DND-41 (cell line): ENCODE measurements at regions not wholly inside any gene's neighbourhood (a gene's known extent, or its start where the extent isn't known, plus 50 kb on each side); places are given as distances from the start of the nearest gene placed in this dataset.

ENCODE experiments used
- ATAC-seq: fragments of 200-7000 bp; cut with Tn5 transposase; 3 replicates; pipeline ENCODE4 v1.9.1; 2021; ENCODE audit warnings: low read depth; ENCODE audit not compliant: insufficient read depth
- DNase-seq: peaks from one replicate; pipeline ENCODE4 v3.0.0-alpha.2; 2020
- H2AFZ ChIP-seq: 2 replicates; pipeline ENCODE4 v1.6.0; 2012; ENCODE audit warnings: low read depth, low read length
- H3K27ac ChIP-seq: 2 replicates; pipeline ENCODE4 v1.5.1; 2012; ENCODE audit warnings: low read length, inconsistent platforms
- H3K27me3 ChIP-seq: fragments of 200-600 bp; sonication (generic); 2 replicates; pipeline ENCODE4 v1.6.0; 2012; ENCODE audit warnings: low read length, mild to moderate bottlenecking, inconsistent platforms; ENCODE audit not compliant: insufficient read depth, poor library complexity
- H3K36me3 ChIP-seq: 2 replicates; pipeline ENCODE4 v1.5.1; 2012; ENCODE audit warnings: low read length, inconsistent platforms; ENCODE audit not compliant: insufficient read depth
- H3K4me1 ChIP-seq: 2 replicates; pipeline ENCODE4 v1.5.1; 2012; ENCODE audit warnings: mild to moderate bottlenecking, low read length; ENCODE audit not compliant: insufficient read depth
- H3K4me2 ChIP-seq: 2 replicates; pipeline ENCODE4 v1.6.0; 2012; ENCODE audit warnings: mild to moderate bottlenecking, moderate library complexity, low read length, inconsistent platforms; ENCODE audit not compliant: insufficient read depth
- H3K4me3 ChIP-seq, 2 experiments: fragments of 200-600 bp in 1 of 2; shearing (Covaris generic) in 1 of 2; 2 replicates each; pipeline ENCODE4 v1.5.1; 2012 to 2016; ENCODE audit warnings: inconsistent platforms in 2 of 2, low read length in 2 of 2, mild to moderate bottlenecking in 2 of 2, low read depth in 1 of 2, moderate library complexity in 1 of 2
- H3K79me2 ChIP-seq: 2 replicates; pipeline ENCODE4 v1.6.0; 2012; ENCODE audit warnings: low read length, inconsistent platforms; ENCODE audit not compliant: insufficient read depth
- H3K9ac ChIP-seq: 2 replicates; pipeline ENCODE4 v1.6.0; 2012; ENCODE audit warnings: low read depth, mild to moderate bottlenecking, inconsistent platforms, low read length, moderate library complexity
- H3K9me3 ChIP-seq: 2 replicates; pipeline ENCODE4 v1.5.1; 2012; ENCODE audit warnings: low read length, moderate library complexity, mild to moderate bottlenecking, inconsistent platforms; ENCODE audit not compliant: insufficient read depth, severe bottlenecking
- H4K20me1 ChIP-seq: 2 replicates; pipeline ENCODE4 v1.6.0; 2012; ENCODE audit warnings: low read length; ENCODE audit not compliant: insufficient read depth
- CTCF ChIP-seq: IDR thresholded peaks from 2 replicates; pipeline ENCODE4 v1.5.1; 2012; ENCODE audit warnings: borderline replicate concordance, low read length, moderate library complexity, mild to moderate bottlenecking; ENCODE audit not compliant: poor library complexity, severe bottlenecking; ENCODE audit errors: extremely low read depth
- EZH2 ChIP-seq: IDR thresholded peaks from 3 replicates; pipeline ENCODE4 v1.6.1; 2012; ENCODE audit warnings: borderline replicate concordance, low read depth, mild to moderate bottlenecking, moderate library complexity, low read length, inconsistent platforms; ENCODE audit not compliant: severe bottlenecking

- DNase-seq (no peak), ATAC-seq (no peak)
- Histone ChIP-seq H3K4me1 (no peaks in the 10 kb centered on the region), H3K36me3 (no peaks in the 10 kb centered on the region), H2AFZ (no peak overlapping the region), H3K9ac (no peak overlapping the region), H3K27me3 (no peaks in the 10 kb centered on the region), H3K79me2 (no peaks in the 10 kb centered on the region), H3K9me3 (no peaks in the 10 kb centered on the region), H3K27ac (no peak overlapping the region), H3K4me2 (no peak overlapping the region), H3K4me3 (no peak overlapping the region), H4K20me1 (no peaks in the 10 kb centered on the region)
- TF ChIP-seq EZH2, result no peak
- TF ChIP-seq CTCF, result no peak
These were observed 59.1 kb upstream of the TMEM244 start for GRCh38 chr6:129920103-129920798.

DNA sequence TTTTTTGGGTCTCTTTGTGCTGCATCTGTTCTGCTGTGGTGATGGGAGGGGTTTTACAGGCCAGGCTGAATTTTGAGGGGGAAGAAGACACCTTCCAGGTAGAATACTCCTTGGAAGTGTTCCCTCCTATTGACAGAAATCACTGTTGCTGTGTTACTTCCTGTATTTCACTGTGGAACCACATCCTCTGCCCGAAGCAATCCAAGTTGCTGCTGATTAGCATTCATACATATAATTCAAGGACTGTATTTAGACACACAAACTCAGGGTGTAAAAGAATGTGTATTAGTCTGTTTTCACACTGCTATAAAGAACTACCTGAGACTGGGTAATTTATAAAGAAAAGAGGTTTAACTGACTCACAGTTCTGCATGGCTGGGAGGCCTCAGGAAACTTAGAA, 50.6 kb upstream of the TMEM244 start:
- no peak overlapping the region for H3K9ac ChIP-seq
- H3K36me3 ChIP-seq, result no peaks in the 10 kb centered on the region
- H3K4me1 ChIP-seq, result no peaks in the 10 kb centered on the region
- no peaks in the 10 kb centered on the region for H3K79me2 ChIP-seq
- H4K20me1 ChIP-seq, result no peaks in the 10 kb centered on the region
- no peaks in the 10 kb centered on the region for H3K9me3 ChIP-seq
- H3K4me3 ChIP-seq, result no peak overlapping the region
- H2AFZ ChIP-seq, result no peak overlapping the region
- no peaks in the 10 kb centered on the region for H3K27me3 ChIP-seq
- ATAC-seq (no peak), DNase-seq (no peak)
- no peak for TF ChIP-seq CTCF
- TF ChIP-seq EZH2, result no peak
- no peak overlapping the region for H3K4me2 ChIP-seq
- no peak overlapping the region for H3K27ac ChIP-seq
